GM19455 (cell line): ENCODE measurements at regions not wholly inside any gene's neighbourhood (a gene's known extent, or its start where the extent isn't known, plus 50 kb on each side); places are given as distances from the start of the nearest gene placed in this dataset.
A peak's percentile ranks its signal among the peaks of the same experiment; 100 is the strongest.
"Not testable (repeated sequence)": the region's sequence is repeated elsewhere in the genome, so short reads cannot be mapped to it uniquely, and the experiment has no call there.

ENCODE experiments used
- ATAC-seq: cut with Tn5 transposase; IDR thresholded peaks from one replicate; pipeline ENCODE4 v1.9.1; 2021; ENCODE audit not compliant: unreplicated experiment

- ATAC-seq = no peak
Observed at GRCh38 chr2:182548031-182548950, 121.5 kb upstream of the PDE1A start.

- ATAC-seq = no peak
Observed at GRCh38 chr2:182550234-182550633, 123.4 kb upstream of the PDE1A start.

GRCh38 chr2:182552232-182552631 is 125.4 kb upstream of the PDE1A start:
- ATAC-seq = not testable (repeated sequence)

- not testable (repeated sequence) for ATAC-seq
Observed at GRCh38 chr2:182552785-182553184, 125.9 kb upstream of the PDE1A start.

- peak; percentile 97 for ATAC-seq
Observed at GRCh38 chr2:182553483-182553882, 126.6 kb upstream of the PDE1A start.

- ATAC-seq = no peak
Observed at GRCh38 chr2:182554950-182555349, 128.1 kb upstream of the PDE1A start.

- no peak for ATAC-seq
Observed at GRCh38 chr2:182558564-182558963, 131.7 kb upstream of the PDE1A start.

GRCh38 chr2:182559623-182560022 is 132.8 kb upstream of the PDE1A start:
- ATAC-seq = no peak

GRCh38 chr2:182565911-182566567 is 139.2 kb upstream of the PDE1A start:
- no peak for ATAC-seq

GRCh38 chr2:182573553-182573952 is 142.5 kb upstream of the DNAJC10 start:
- ATAC-seq = no peak

GRCh38 chr2:182577816-182578215 is 138.2 kb upstream of the DNAJC10 start:
- ATAC-seq = no peak

GRCh38 chr2:182581196-182581935 is 134.7 kb upstream of the DNAJC10 start:
- ATAC-seq = no peak

GRCh38 chr2:182584462-182584861 is 131.6 kb upstream of the DNAJC10 start:
- ATAC-seq = no peak

- no peak for ATAC-seq
Observed at GRCh38 chr2:182585001-182585400, 131.1 kb upstream of the DNAJC10 start.

GRCh38 chr2:182585430-182585829 is 130.6 kb upstream of the DNAJC10 start:
- no peak for ATAC-seq

GRCh38 chr2:182586426-182586825 is 129.6 kb upstream of the DNAJC10 start:
- no peak for ATAC-seq

- ATAC-seq = no peak
Observed at GRCh38 chr2:182587831-182588230, 128.2 kb upstream of the DNAJC10 start.

GRCh38 chr2:182589121-182589520 is 126.9 kb upstream of the DNAJC10 start:
- no peak for ATAC-seq

GRCh38 chr2:182591774-182592173 is 124.3 kb upstream of the DNAJC10 start:
- ATAC-seq = no peak

GRCh38 chr2:182592691-182593393 is 123.2 kb upstream of the DNAJC10 start:
- ATAC-seq = no peak

GRCh38 chr2:182593394-182593975 is 122.6 kb upstream of the DNAJC10 start:
- ATAC-seq = no peak
